ENCODE measurements at regions not wholly inside any gene's neighbourhood (a gene's known extent, or its start where the extent isn't known, plus 50 kb on each side); places are given as distances from the start of the nearest gene placed in this dataset.

- Histone ChIP-seq H3K4me1 (no peaks in the 10 kb centered on the region), H3K36me3 (ENCODE audit: low read depth, missing control alignments) (no peaks in the 10 kb centered on the region), H3K27me3 (no peaks in the 10 kb centered on the region), H3K4me3 (no peak overlapping the region), H3K27ac (no peak overlapping the region), H3K9me3 (no peaks in the 10 kb centered on the region)
- intact Hi-C loops (cut with DNase I; ENCODE audit: low total_unique reads): no loop called here
- TF ChIP-seq CTCF (IDR thresholded peaks at IDR 0.05): no peak
- no peak for TF ChIP-seq POLR2A (IDR thresholded peaks at IDR 0.05)
- 51 to 74% methylated on average over 1 of the region's 1 CpG for WGBS, 2 donors
- no peak for DNase-seq
Observed at GRCh38 chr3:21043139-21043538, 707.9 kb downstream of the ZNF385D start.

- TF ChIP-seq POLR2A (IDR thresholded peaks at IDR 0.05) (no peak), CTCF (IDR thresholded peaks at IDR 0.05) (no peak)
- Histone ChIP-seq H3K27ac (no peak overlapping the region), H3K9me3 (no peaks in the 10 kb centered on the region), H3K4me1 (no peaks in the 10 kb centered on the region), H3K4me3 (no peak overlapping the region), H3K27me3 (no peaks in the 10 kb centered on the region), H3K36me3 (ENCODE audit: low read depth, missing control alignments) (no peaks in the 10 kb centered on the region)
- WGBS, 2 donors: 73 to 81% methylated on average over 9 of the region's 9 CpGs
- intact Hi-C loops (cut with DNase I; ENCODE audit: low total_unique reads): no loop called here
- DNase-seq: no peak
Observed at GRCh38 chr3:21042184-21042583, 708.8 kb downstream of the ZNF385D start.

- no peak overlapping the region for H3K27ac ChIP-seq
- H3K4me1 ChIP-seq: no peaks in the 10 kb centered on the region
- no peaks in the 10 kb centered on the region for H3K27me3 ChIP-seq
- no peak overlapping the region for H3K4me3 ChIP-seq
- intact Hi-C loops (cut with DNase I; ENCODE audit: low total_unique reads): no loop called here
- no peak for DNase-seq
- H3K9me3 ChIP-seq: no peaks in the 10 kb centered on the region
- H3K36me3 ChIP-seq (ENCODE audit: low read depth, missing control alignments): no peaks in the 10 kb centered on the region
- WGBS, 2 donors: 68 to 83% methylated on average over 1 of the region's 1 CpG
- TF ChIP-seq CTCF (IDR thresholded peaks at IDR 0.05) (no peak), POLR2A (IDR thresholded peaks at IDR 0.05) (no peak)
Observed at GRCh38 chr3:21041621-21042020, 709.4 kb downstream of the ZNF385D start.

- no peaks in the 10 kb centered on the region for H3K27me3 ChIP-seq
- no peaks in the 10 kb centered on the region for H3K4me1 ChIP-seq
- no peak overlapping the region for H3K27ac ChIP-seq
- no peaks in the 10 kb centered on the region for H3K9me3 ChIP-seq
- WGBS, 2 donors: 94 to 100% methylated on average over 1 of the region's 1 CpG
- no peak overlapping the region for H3K4me3 ChIP-seq
- no peak for DNase-seq
- intact Hi-C loops (cut with DNase I; ENCODE audit: low total_unique reads): no loop called here
- no peak for TF ChIP-seq POLR2A (IDR thresholded peaks at IDR 0.05)
- TF ChIP-seq CTCF (IDR thresholded peaks at IDR 0.05): no peak
- no peaks in the 10 kb centered on the region for H3K36me3 ChIP-seq (ENCODE audit: low read depth, missing control alignments)
Observed at GRCh38 chr3:21036888-21037287, 714.1 kb downstream of the ZNF385D start.

- TF ChIP-seq CTCF (IDR thresholded peaks at IDR 0.05): no peak
- TF ChIP-seq POLR2A (IDR thresholded peaks at IDR 0.05): no peak
- peak; percentile 35 for DNase-seq
- Histone ChIP-seq H3K36me3 (ENCODE audit: low read depth, missing control alignments) (no peaks in the 10 kb centered on the region), H3K27me3 (no peaks in the 10 kb centered on the region), H3K27ac (no peak overlapping the region), H3K4me1 (no peaks in the 10 kb centered on the region), H3K9me3 (no peaks in the 10 kb centered on the region), H3K4me3 (no peak overlapping the region)
- intact Hi-C loops (cut with DNase I; ENCODE audit: low total_unique reads): no loop called here
- WGBS, 2 donors: 79 to 80% methylated on average over 5 of the region's 5 CpGs
Observed at GRCh38 chr3:21028412-21028811, 722.6 kb downstream of the ZNF385D start.

Data from testis (tissue), 2 donors.